HCT116 (cell line): ENCODE measurements at regions not wholly inside any gene's neighbourhood (a gene's known extent, or its start where the extent isn't known, plus 50 kb on each side); places are given as distances from the start of the nearest gene placed in this dataset.

Experiments
- ATAC-seq: fragments of 200-7000 bp; cut with Tn5 transposase; 2 replicates; pipeline ENCODE4 v1.9.1; 2020; ENCODE audit warnings: mild to moderate bottlenecking, moderate library complexity
- BruUV-seq: library from RNA; stranded (reverse); fragments of 400-500 nt; replicated peaks from 2 replicates; lab custom pipeline; 2021; lab: Mats Ljungman, UMichigan
- CTCF ChIA-PET: fragments of 300-600 bp; sonication (Branson Sonifier 250); formaldehyde crosslinking; loops from one replicate; lab custom pipeline; 2021; ENCODE audit warnings: antibody characterized with exemption; lab: Charles Lee
- POLR2A ChIA-PET: fragments of 300-600, 350-600 bp; sonication (Branson Sonifier 250); formaldehyde crosslinking; loops from one replicate; lab custom pipeline; 2021; ENCODE audit warnings: antibody characterized with exemption; lab: Charles Lee
- RAD21 ChIA-PET, 2 experiments: fragments of 300-600 bp; sonication (Branson Sonifier 250); formaldehyde crosslinking; loops; one replicate each; lab custom pipeline; 2023; ENCODE audit warnings: low total read pairs in 2 of 2; ENCODE audit not compliant: uncharacterized antibody in 2 of 2, unreplicated experiment in 2 of 2, low non-redundant PET in 1 of 2; lab: Charles Lee
- DNase-seq: peaks from one replicate; pipeline ENCODE4 v3.0.0-alpha.2; 2010; ENCODE audit warnings: low read depth, low spot score
- H2AFZ ChIP-seq: fragments of 200-600 bp; shearing (Covaris generic), sonication (generic); 2 replicates; pipeline ENCODE4 v1.6.1; 2017; ENCODE audit warnings: low read depth, mixed run types, mixed read lengths, antibody characterized with exemption, low read length; ENCODE audit not compliant: poor library complexity, severe bottlenecking
- H3K27ac ChIP-seq: 2 replicates; pipeline ENCODE4 v1.5.1; 2012; ENCODE audit warnings: low read depth, low read length
- H3K27me3 ChIP-seq: fragments of 200-600 bp; sonication (generic); 2 replicates; pipeline ENCODE4 v1.6.1; 2016; ENCODE audit warnings: mixed run types, low read length, mixed read lengths; ENCODE audit not compliant: insufficient read depth
- H3K36me3 ChIP-seq, 2 experiments: fragments of 200-500 bp in 1 of 2; fragments of 200-600 bp in 1 of 2; sonication (Bioruptor generic) in 1 of 2; sonication (generic) in 1 of 2; 2 replicates each; pipeline versions ENCODE4 v1.5.1 to v1.6.1; 2014 to 2016; ENCODE audit warnings: low read length in 2 of 2, inconsistent platforms in 1 of 2, mixed read lengths in 1 of 2, mixed run types in 1 of 2; ENCODE audit not compliant: insufficient read depth in 2 of 2, control insufficient read depth in 1 of 2
- H3K4me1 ChIP-seq, 2 experiments: fragments of 200-600 bp in 1 of 2; sonication (generic) in 1 of 2; 2 replicates each; pipeline versions ENCODE4 v1.5.1 to v1.6.1; 2012 to 2017; ENCODE audit warnings: low read length in 2 of 2, inconsistent platforms in 1 of 2, mild to moderate bottlenecking in 1 of 2, mixed read lengths in 1 of 2, mixed run types in 1 of 2, moderate library complexity in 1 of 2; ENCODE audit not compliant: insufficient read depth in 2 of 2, control insufficient read depth in 1 of 2
- H3K4me2 ChIP-seq: fragments of 200-600 bp; sonication (generic); 2 replicates; pipeline ENCODE4 v1.6.1; 2017; ENCODE audit warnings: mixed run types, low read length, mixed read lengths
- H3K4me3 ChIP-seq, 2 experiments: fragments of 200-600 bp in 1 of 2; sonication (generic) in 1 of 2; replicated peaks in 1 of 2; 2 replicates each; pipeline ENCODE4 v1.5.1; 2011 to 2016; ENCODE audit warnings: low read length in 2 of 2, control low read depth in 1 of 2, low read depth in 1 of 2, mild to moderate bottlenecking in 1 of 2, mixed read lengths in 1 of 2, mixed run types in 1 of 2
- H3K79me2 ChIP-seq: fragments of 200-600 bp; sonication (generic); 2 replicates; pipeline ENCODE4 v1.6.1; 2017; ENCODE audit warnings: mild to moderate bottlenecking, mixed run types, low read length, moderate library complexity, mixed read lengths; ENCODE audit not compliant: insufficient read depth
- H3K9ac ChIP-seq: fragments of 200-600 bp; sonication (generic); 2 replicates; pipeline ENCODE4 v1.6.1; 2016; ENCODE audit warnings: low read length, mixed read lengths
- H3K9me2 ChIP-seq: fragments of 200-600 bp; sonication (generic), shearing (Covaris generic); 2 replicates; pipeline ENCODE4 v1.6.1; 2017; ENCODE audit warnings: mixed run types, mild to moderate bottlenecking, moderate library complexity; ENCODE audit not compliant: insufficient read depth
- H3K9me3 ChIP-seq, 2 experiments: fragments of 200-500 bp in 1 of 2; fragments of 200-600 bp in 1 of 2; sonication (Bioruptor generic) in 1 of 2; sonication (generic) in 1 of 2; 2 replicates each; pipeline ENCODE4 v1.6.1; 2014 to 2017; ENCODE audit warnings: low read length in 2 of 2, mixed read lengths in 2 of 2, inconsistent platforms in 1 of 2, low read depth in 1 of 2, mild to moderate bottlenecking in 1 of 2, mixed run types in 1 of 2, moderate library complexity in 1 of 2; ENCODE audit not compliant: control insufficient read depth in 1 of 2, insufficient read depth in 1 of 2
- H4K20me1 ChIP-seq: fragments of 200-600 bp; sonication (generic), shearing (Covaris generic); 2 replicates; pipeline ENCODE4 v1.6.1; 2017; ENCODE audit warnings: mixed run types, mild to moderate bottlenecking, moderate library complexity; ENCODE audit not compliant: insufficient read depth
- CTCF ChIP-seq, 3 experiments: fragments of 200-600 bp in 1 of 3; sonication (generic) in 1 of 3; IDR thresholded peaks in 2 of 3; conservative IDR thresholded peaks in 1 of 3; 2 replicates each; pipeline ENCODE4 v1.5.1; 2012 to 2017; ENCODE audit warnings: low read depth in 2 of 3, low read length in 2 of 3, antibody characterized with exemption in 1 of 3, borderline replicate concordance in 1 of 3, control low read depth in 1 of 3, mild to moderate bottlenecking in 1 of 3, mixed read lengths in 1 of 3, mixed run types in 1 of 3, moderate library complexity in 1 of 3; ENCODE audit not compliant: insufficient read depth in 1 of 3
- EGR1 ChIP-seq: IDR thresholded peaks from 2 replicates; pipeline ENCODE4 v1.6.1; 2012; ENCODE audit warnings: low read depth
- EZH2phosphoT487 ChIP-seq: fragments of 200-600 bp; IDR thresholded peaks from 2 replicates; pipeline ENCODE4 v1.6.1; 2018; ENCODE audit warnings: antibody characterized with exemption, borderline replicate concordance
- FOSL1 ChIP-seq: IDR thresholded peaks from 2 replicates; pipeline ENCODE4 v1.6.1; 2012; ENCODE audit warnings: low read depth
- POLR2A ChIP-seq: IDR thresholded peaks from 2 replicates; pipeline ENCODE4 v1.7.0; 2011; ENCODE audit warnings: borderline replicate concordance; ENCODE audit not compliant: insufficient read depth, insufficient read length; ENCODE audit errors: extremely low read depth
- REST ChIP-seq: IDR thresholded peaks from 2 replicates; pipeline ENCODE4 v1.6.1; 2012; ENCODE audit warnings: low read depth
- SIN3A ChIP-seq: IDR thresholded peaks from 2 replicates; pipeline ENCODE4 v1.6.1; 2012; ENCODE audit warnings: low read depth
- SP1 ChIP-seq: IDR thresholded peaks from 2 replicates; pipeline ENCODE4 v1.6.1; 2012; ENCODE audit warnings: low read depth
- SRF ChIP-seq: IDR thresholded peaks from 2 replicates; pipeline ENCODE4 v1.6.1; 2012; ENCODE audit warnings: low read depth
- TCF7L2 ChIP-seq: IDR thresholded peaks from 2 replicates; pipeline ENCODE4 v1.7.0; 2011; ENCODE audit warnings: borderline replicate concordance, inconsistent platforms; ENCODE audit not compliant: insufficient read depth, insufficient read length; ENCODE audit errors: extremely low read depth
- YY1 ChIP-seq: IDR thresholded peaks from 2 replicates; pipeline ENCODE4 v1.6.1; 2011; ENCODE audit warnings: low read length, low read depth, moderate library complexity, mild to moderate bottlenecking; ENCODE audit not compliant: insufficient replicate concordance; ENCODE audit errors: extremely low read depth
- ZBTB33 ChIP-seq: IDR thresholded peaks from 2 replicates; pipeline ENCODE4 v1.6.1; 2011; ENCODE audit warnings: mild to moderate bottlenecking, low read length, moderate library complexity; ENCODE audit not compliant: insufficient replicate concordance; ENCODE audit errors: extremely low read depth
- ZNF274 ChIP-seq: fragments of 200-500 bp; sonication (Bioruptor generic); IDR thresholded peaks from 2 replicates; pipeline ENCODE4 v1.6.1; 2014; ENCODE audit warnings: mild to moderate bottlenecking, low read depth, low read length, inconsistent platforms
- intact Hi-C: fragments of 100-400 bp; cut with micrococcal nuclease; formaldehyde crosslinking; loops from 2 replicates; pipeline ENCODE4 v1.10.0; 2022

- ChIA-PET RAD21 (no interaction called here), CTCF (no interaction called here), POLR2A (no interaction called here)
- no peak for DNase-seq
- BruUV-seq = no TSS peak
- Histone ChIP-seq H3K27ac (no peak overlapping the region), H2AFZ (no peak overlapping the region), H3K9ac (no peak overlapping the region), H3K27me3 (no peaks in the 10 kb centered on the region), H3K79me2 (peaks cover 45% of the 10 kb centered on the region), H3K9me2 (no peaks in the 10 kb centered on the region), H3K9me3 (peaks cover 2 to 4% of the 10 kb centered on the region in 2 experiments; a peak in 2 of 4 replicates), H4K20me1 (no peaks in the 10 kb centered on the region), H3K4me3 (no peak overlapping the region), H3K4me1 (no peaks in the 10 kb centered on the region), H3K36me3 (no peaks in the 10 kb centered on the region), H3K4me2 (no peak overlapping the region)
- TF ChIP-seq CTCF (IDR thresholded peaks at IDR 0.05 in 2 of 3, conservative IDR thresholded peaks at IDR 0.05 in 1 of 3; ENCODE audit: borderline replicate concordance in 1 of 3, insufficient read depth in 1 of 3, low read depth in 2 of 3, low read length in 2 of 3) = no peak
- no peak for ATAC-seq
- intact Hi-C loops = no loop called here
Observed at GRCh38 chr3:82011336-82011735, 249.9 kb upstream of the GBE1 start.

- peaks cover 16 to 22% of the 10 kb centered on the region in 2 experiments for H3K4me1 ChIP-seq
- ChIA-PET RAD21 (no interaction called here), CTCF (no interaction called here), POLR2A (no interaction called here)
- H3K4me3 ChIP-seq = no peak overlapping the region
- ATAC-seq = no peak
- H2AFZ ChIP-seq = no peak overlapping the region
- no peaks in the 10 kb centered on the region for H4K20me1 ChIP-seq
- no peak overlapping the region for H3K4me2 ChIP-seq
- H3K9me2 ChIP-seq = no peaks in the 10 kb centered on the region
- no peaks in the 10 kb centered on the region for H3K27me3 ChIP-seq
- BruUV-seq = no TSS peak
- peaks cover 38% of the 10 kb centered on the region for H3K79me2 ChIP-seq
- intact Hi-C loops = no loop called here
- H3K9me3 ChIP-seq = peaks cover 4 to 6% of the 10 kb centered on the region in 2 experiments; a peak in 2 of 4 replicates
- DNase-seq = no peak
- H3K27ac ChIP-seq = no peak overlapping the region
- H3K9ac ChIP-seq = no peak overlapping the region
- H3K36me3 ChIP-seq = no peaks in the 10 kb centered on the region
- TF ChIP-seq SIN3A (no peak), POLR2A (no peak), YY1 (no peak), REST (no peak), SP1 (no peak), TCF7L2 (no peak), EZH2phosphoT487 (no peak), FOSL1 (no peak), ZNF274 (no peak), EGR1 (no peak), ZBTB33 (no peak), SRF (no peak)
Observed at GRCh38 chr3:82005266-82005665, 243.8 kb upstream of the GBE1 start.
